HEK293 (cell line): ENCODE measurements at regions not wholly inside any gene's neighbourhood (a gene's known extent, or its start where the extent isn't known, plus 50 kb on each side); places are given as distances from the start of the nearest gene placed in this dataset.

Experiments used
- CTCF ChIA-PET: fragments of 350-600 bp; formaldehyde crosslinking; extraction: SDS; loops from one replicate; lab custom pipeline; 2021; ENCODE audit warnings: antibody characterized with exemption; lab: Yijun Ruan, JAX
- POLR2A ChIA-PET: fragments of 300-600 bp; formaldehyde crosslinking; extraction: SDS; loops from one replicate; lab custom pipeline; 2020; ENCODE audit warnings: antibody characterized with exemption, inconsistent platforms; lab: Yijun Ruan, JAX
- H3K27ac ChIP-seq: fragments of 200-500 bp; sonication (Bioruptor generic); 2 replicates; pipeline ENCODE4 v1.5.1; 2014; ENCODE audit warnings: low read depth, low read length, control low read depth, inconsistent platforms; ENCODE audit errors: extremely low read depth
- H3K36me3 ChIP-seq, 2 experiments: fragments of 200-500 bp in 1 of 2; sonication (Bioruptor generic) in 1 of 2; 1 replicate in 1 of 2; 2 replicates in 1 of 2; pipeline ENCODE4 v1.5.1; 2014 to 2017; ENCODE audit warnings: inconsistent platforms in 2 of 2, low read length in 2 of 2; ENCODE audit not compliant: control insufficient read depth in 2 of 2, insufficient read depth in 1 of 2
- H3K4me1 ChIP-seq: fragments of 200-500 bp; sonication (Bioruptor generic); 2 replicates; pipeline ENCODE4 v1.5.1; 2014; ENCODE audit warnings: mild to moderate bottlenecking, low read length, inconsistent platforms; ENCODE audit not compliant: control insufficient read depth, insufficient read depth
- H3K4me3 ChIP-seq: 2 replicates; pipeline ENCODE4 v1.5.1; 2011; ENCODE audit warnings: low read depth, mild to moderate bottlenecking, control low read depth, low read length, moderate library complexity
- H3K9me3 ChIP-seq: fragments of 200-500 bp; sonication (Bioruptor generic); 2 replicates; pipeline ENCODE4 v1.5.1; 2014; ENCODE audit warnings: low read depth, low read length, inconsistent platforms; ENCODE audit not compliant: control insufficient read depth, insufficient read depth
- AEBP2 ChIP-seq: fragments of 450-650 bp; formaldehyde crosslinking; IDR thresholded peaks from 2 replicates; pipeline ENCODE4 v1.5.1; 2016; ENCODE audit warnings: missing biosample characterization, missing genetic modification characterization, borderline replicate concordance
- ELK4 ChIP-seq: IDR thresholded peaks from 2 replicates; pipeline ENCODE4 v1.6.1; 2011; ENCODE audit warnings: mild to moderate bottlenecking, low read depth, low read length, borderline replicate concordance
- FEZF1 ChIP-seq: fragments of 450-650 bp; formaldehyde crosslinking; IDR thresholded peaks from 2 replicates; pipeline ENCODE4 v1.5.1; 2016; ENCODE audit warnings: missing biosample characterization, missing genetic modification characterization
- SCRT1 ChIP-seq: fragments of 450-650 bp; formaldehyde crosslinking; IDR thresholded peaks from 2 replicates; pipeline ENCODE4 v1.5.1; 2016; ENCODE audit warnings: missing biosample characterization, missing genetic modification characterization, borderline replicate concordance
- SP3 ChIP-seq: fragments of 450-650 bp; formaldehyde crosslinking; IDR thresholded peaks from 2 replicates; pipeline ENCODE4 v1.5.1; 2016; ENCODE audit warnings: missing biosample characterization, missing genetic modification characterization
- WT1 ChIP-seq: fragments of 450-650 bp; formaldehyde crosslinking; IDR thresholded peaks from 2 replicates; pipeline ENCODE4 v1.5.1; 2016; ENCODE audit warnings: missing biosample characterization, missing genetic modification characterization
- ZBTB1 ChIP-seq: fragments of 450-650 bp; formaldehyde crosslinking; IDR thresholded peaks from 2 replicates; pipeline ENCODE4 v1.5.1; 2016; ENCODE audit warnings: missing biosample characterization, missing genetic modification characterization
- ZBTB20 ChIP-seq: fragments of 450-650 bp; formaldehyde crosslinking; IDR thresholded peaks from 2 replicates; pipeline ENCODE4 v1.5.1; 2016; ENCODE audit warnings: missing biosample characterization, missing genetic modification characterization
- ZBTB48 ChIP-seq: fragments of 450-650 bp; formaldehyde crosslinking; IDR thresholded peaks from 2 replicates; pipeline ENCODE4 v1.5.1; 2016; ENCODE audit warnings: missing biosample characterization, missing genetic modification characterization
- ZBTB7A ChIP-seq: fragments of 450-650 bp; formaldehyde crosslinking; IDR thresholded peaks from 2 replicates; pipeline ENCODE4 v1.5.1; 2016; ENCODE audit warnings: low read depth, missing biosample characterization, missing genetic modification characterization
- ZNF132 ChIP-seq: fragments of 450-650 bp; formaldehyde crosslinking; IDR thresholded peaks from 2 replicates; pipeline ENCODE4 v1.5.1; 2017; ENCODE audit warnings: missing biosample characterization, missing genetic modification characterization, borderline replicate concordance
- ZNF133 ChIP-seq: fragments of 450-650 bp; formaldehyde crosslinking; IDR thresholded peaks from 2 replicates; pipeline ENCODE4 v1.5.1; 2016; ENCODE audit warnings: missing biosample characterization, missing genetic modification characterization
- ZNF140 ChIP-seq: fragments of 450-650 bp; formaldehyde crosslinking; IDR thresholded peaks from 2 replicates; pipeline ENCODE4 v1.5.1; 2016; ENCODE audit warnings: missing biosample characterization, missing genetic modification characterization
- ZNF239 ChIP-seq: fragments of 450-650 bp; formaldehyde crosslinking; IDR thresholded peaks from 2 replicates; pipeline ENCODE4 v1.5.1; 2016; ENCODE audit warnings: missing biosample characterization, missing genetic modification characterization
- ZNF341 ChIP-seq: fragments of 450-650 bp; formaldehyde crosslinking; IDR thresholded peaks from 2 replicates; pipeline ENCODE4; 2016; ENCODE audit warnings: low read depth, missing biosample characterization, missing genetic modification characterization
- ZNF394 ChIP-seq: fragments of 450-650 bp; formaldehyde crosslinking; IDR thresholded peaks from 2 replicates; pipeline ENCODE4 v1.5.1; 2016; ENCODE audit warnings: missing biosample characterization, missing genetic modification characterization, mild to moderate bottlenecking, moderate library complexity, borderline replicate concordance
- ZNF398 ChIP-seq: fragments of 450-650 bp; formaldehyde crosslinking; IDR thresholded peaks from 2 replicates; pipeline ENCODE4 v1.5.1; 2017; ENCODE audit warnings: missing biosample characterization, missing genetic modification characterization
- ZNF416 ChIP-seq: fragments of 450-650 bp; formaldehyde crosslinking; IDR thresholded peaks from 2 replicates; pipeline ENCODE4 v1.5.1; 2016; ENCODE audit warnings: missing biosample characterization, missing genetic modification characterization
- ZNF449 ChIP-seq: fragments of 450-650 bp; formaldehyde crosslinking; IDR thresholded peaks from 2 replicates; pipeline ENCODE4 v1.5.1; 2017; ENCODE audit warnings: missing biosample characterization, mild to moderate bottlenecking, missing genetic modification characterization, moderate library complexity
- ZNF513 ChIP-seq: fragments of 450-650 bp; IDR thresholded peaks from 2 replicates; pipeline ENCODE4 v1.5.1; 2018; ENCODE audit warnings: missing biosample characterization, missing genetic modification characterization
- ZNF548 ChIP-seq: fragments of 450-650 bp; formaldehyde crosslinking; IDR thresholded peaks from 2 replicates; pipeline ENCODE4 v1.5.1; 2016; ENCODE audit warnings: missing biosample characterization, missing genetic modification characterization
- ZNF623 ChIP-seq: fragments of 450-650 bp; formaldehyde crosslinking; IDR thresholded peaks from 2 replicates; pipeline ENCODE4 v1.5.1; 2016; ENCODE audit warnings: missing biosample characterization, missing genetic modification characterization
- ZNF660 ChIP-seq: fragments of 450-650 bp; IDR thresholded peaks from 2 replicates; pipeline ENCODE4 v1.5.1; 2018; ENCODE audit warnings: missing biosample characterization, mild to moderate bottlenecking, missing genetic modification characterization
- ZNF701 ChIP-seq: fragments of 450-650 bp; formaldehyde crosslinking; IDR thresholded peaks from 2 replicates; pipeline ENCODE4 v1.5.1; 2016; ENCODE audit warnings: missing biosample characterization, missing genetic modification characterization
- ZNF785 ChIP-seq: fragments of 450-650 bp; formaldehyde crosslinking; IDR thresholded peaks from 2 replicates; pipeline ENCODE4 v1.5.1; 2016; ENCODE audit warnings: missing biosample characterization, missing genetic modification characterization

GRCh38 chr10:92747066-92747465, 57.3 kb downstream of the HHEX start:
- no peak overlapping the region for H3K27ac ChIP-seq
- CTCF ChIA-PET: no interaction called here

GRCh38 chr10:92747600-92747999, 57.8 kb downstream of the HHEX start:
- TF ChIP-seq ZNF449 (tag by site-specific recombination) (no peak), ELK4 (no peak), ZNF398 (tag by site-specific recombination) (peak; percentile 49)
- TF ChIP-seq, all 188 proteins: peak for 1
- Histone ChIP-seq H3K36me3 (no peaks in the 10 kb centered on the region), H3K27ac (no peak overlapping the region), H3K4me1 (no peaks in the 10 kb centered on the region), H3K4me3 (no peak overlapping the region), H3K9me3 (no peaks in the 10 kb centered on the region)
- ChIA-PET POLR2A (interaction anchor here (0.5 kb wide), 1 partner anchor 14 kb away, joined by 4 read pairs; no protein-coding TSS in a partner anchor), CTCF (no interaction called here)

More at GRCh38 chr10:92747066-92747465, 57.3 kb downstream of the HHEX start:
- Histone ChIP-seq H3K9me3 (no peaks in the 10 kb centered on the region), H3K36me3 (no peaks in the 10 kb centered on the region), H3K4me1 (no peaks in the 10 kb centered on the region), H3K4me3 (no peak overlapping the region)
- POLR2A ChIA-PET: interaction anchor here (0.5 kb wide), 1 partner anchor 15 kb away, joined by 4 read pairs; no protein-coding TSS in a partner anchor
- TF ChIP-seq ZNF660: no peak
- no peak for TF ChIP-seq ZBTB1 (tag by site-specific recombination)
- no peak for TF ChIP-seq ZNF513
- no peak for TF ChIP-seq WT1 (tag by site-specific recombination)
- no peak for TF ChIP-seq SCRT1 (tag by site-specific recombination)
- no peak for TF ChIP-seq ZNF416 (tag by site-specific recombination)
- TF ChIP-seq ZBTB7A: no peak
- TF ChIP-seq ZNF623 (tag by site-specific recombination): no peak
- TF ChIP-seq ZNF701 (tag by site-specific recombination): no peak
- no peak for TF ChIP-seq SP3 (tag by site-specific recombination)
- TF ChIP-seq ZNF548: no peak
- TF ChIP-seq ZNF133 (tag by site-specific recombination): no peak

- no peak overlapping the region for H3K4me3 ChIP-seq
- no peaks in the 10 kb centered on the region for H3K9me3 ChIP-seq
- ChIA-PET POLR2A (no interaction called here), CTCF (interaction anchor here (1.0 kb wide), 1 partner anchor 60 kb away, joined by 3 read pairs; no protein-coding TSS in a partner anchor)
- H3K4me1 ChIP-seq: peaks cover 5% of the 10 kb centered on the region; the same call in 1 of the 2 replicates
- no peak overlapping the region for H3K27ac ChIP-seq
- H3K36me3 ChIP-seq: no peaks in the 10 kb centered on the region
- TF ChIP-seq ZNF132 (tag by site-specific recombination) (no peak), ZBTB48 (no peak), ZNF140 (tag by site-specific recombination) (no peak), ZBTB20 (no peak), ZNF239 (no peak), AEBP2 (tag by site-specific recombination) (no peak), FEZF1 (tag by site-specific recombination) (no peak), ZNF341 (no peak), ZNF785 (no peak), ZNF394 (tag by site-specific recombination) (no peak)
These were observed 61.2 kb downstream of the HHEX start for GRCh38 chr10:92750791-92751533.
